Lower leg skin (tissue), 4 donors: ENCODE measurements at regions not wholly inside any gene's neighbourhood (a gene's known extent, or its start where the extent isn't known, plus 50 kb on each side); places are given as distances from the start of the nearest gene placed in this dataset.

Source experiments
- DNase-seq, 2 donors: peaks; one replicate each; pipeline ENCODE4 v3.0.0-alpha.2; 2019; ENCODE audit warnings: low spot score in 2 of 2
- H3K4me3 ChIP-seq: fragments of 200-600 bp; sonication (generic); 2 replicates; pipeline ENCODE4 v1.5.1; 2017; ENCODE audit warnings: mild to moderate bottlenecking, low read depth; ENCODE audit not compliant: poor library complexity, severe bottlenecking
- POLR2A ChIP-seq, 2 donors: fragments of 450-650 bp; IDR thresholded peaks; one replicate each; pipeline ENCODE4 v1.6.1; 2016 to 2017; ENCODE audit warnings: antibody characterized with exemption in 2 of 2, mild to moderate bottlenecking in 1 of 2, moderate library complexity in 1 of 2
- WGBS, 2 donors: methylation state at CpG; one replicate each; pipeline ENCODE4 v1.1.5; 2018; 5-methylcytosine and 5-hydroxymethylcytosine counted together
- intact Hi-C: fragments of 100-400 bp; cut with DNase I; formaldehyde crosslinking; loops from one replicate; pipeline ENCODE4 v1.15.0; 2023; ENCODE audit warnings: low total_unique reads
- TF ChIP-seq, protein P1 (sequence below), 3 donors: fragments of 450-650 bp; IDR thresholded peaks; one replicate each; pipeline ENCODE4 v1.5.1; 2016; ENCODE audit warnings: antibody characterized with exemption in 3 of 3, mild to moderate bottlenecking in 3 of 3, moderate library complexity in 2 of 3

DNA sequence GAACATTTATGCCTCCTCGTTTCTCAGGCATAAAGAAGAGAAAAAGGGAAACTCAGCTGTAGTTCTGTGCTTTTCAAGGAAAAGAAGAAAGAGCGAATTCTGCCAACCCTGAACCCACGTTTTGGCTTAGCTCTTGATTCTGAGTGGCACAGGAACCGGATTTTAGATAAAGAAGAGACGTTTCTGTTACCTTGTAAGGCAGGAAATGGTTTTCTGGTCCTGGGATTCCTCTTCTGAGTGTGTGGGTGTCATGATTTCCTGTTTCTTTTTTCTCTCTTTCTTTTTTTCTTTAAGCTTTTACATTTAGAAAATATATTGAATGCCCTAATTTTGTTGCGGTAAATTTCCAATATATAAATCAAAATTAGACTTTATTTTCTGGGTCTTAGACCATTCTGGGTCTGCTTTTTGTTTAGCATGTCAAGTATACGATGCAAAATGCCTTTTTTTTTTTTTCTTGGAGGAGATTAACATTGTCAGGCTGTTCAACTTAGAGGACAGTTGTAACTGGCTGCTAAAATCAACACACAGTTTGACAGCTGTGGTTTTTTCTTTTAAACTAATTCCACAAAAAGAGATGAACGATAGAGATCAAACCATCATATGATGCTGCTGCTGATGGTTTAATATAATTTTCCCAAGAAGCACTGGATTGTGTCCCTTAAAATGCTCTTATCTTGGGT lies 190.8 kb downstream of the GATA3 start:
- 53% methylated on average over 8 of the region's 8 CpGs for WGBS, 2 donors
- DNase-seq: no peak

DNA sequence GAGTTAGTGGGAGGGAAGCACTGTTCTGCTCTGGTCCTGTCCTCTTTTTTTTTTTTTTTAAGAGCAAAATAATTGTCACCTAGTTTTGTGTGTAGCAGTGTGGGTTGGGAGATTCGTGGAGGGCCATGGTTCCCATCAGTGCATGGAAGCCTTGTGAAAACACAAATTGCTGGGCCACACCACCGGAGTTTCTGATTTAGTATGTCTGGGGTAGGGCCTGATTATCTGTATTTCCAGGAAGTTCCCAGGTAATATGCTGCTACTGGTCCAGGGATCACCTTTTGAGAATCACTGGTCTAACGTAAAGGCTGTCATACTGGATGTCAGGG lies 191.3 kb downstream of the GATA3 start:
- TF ChIP-seq, protein P1, sequence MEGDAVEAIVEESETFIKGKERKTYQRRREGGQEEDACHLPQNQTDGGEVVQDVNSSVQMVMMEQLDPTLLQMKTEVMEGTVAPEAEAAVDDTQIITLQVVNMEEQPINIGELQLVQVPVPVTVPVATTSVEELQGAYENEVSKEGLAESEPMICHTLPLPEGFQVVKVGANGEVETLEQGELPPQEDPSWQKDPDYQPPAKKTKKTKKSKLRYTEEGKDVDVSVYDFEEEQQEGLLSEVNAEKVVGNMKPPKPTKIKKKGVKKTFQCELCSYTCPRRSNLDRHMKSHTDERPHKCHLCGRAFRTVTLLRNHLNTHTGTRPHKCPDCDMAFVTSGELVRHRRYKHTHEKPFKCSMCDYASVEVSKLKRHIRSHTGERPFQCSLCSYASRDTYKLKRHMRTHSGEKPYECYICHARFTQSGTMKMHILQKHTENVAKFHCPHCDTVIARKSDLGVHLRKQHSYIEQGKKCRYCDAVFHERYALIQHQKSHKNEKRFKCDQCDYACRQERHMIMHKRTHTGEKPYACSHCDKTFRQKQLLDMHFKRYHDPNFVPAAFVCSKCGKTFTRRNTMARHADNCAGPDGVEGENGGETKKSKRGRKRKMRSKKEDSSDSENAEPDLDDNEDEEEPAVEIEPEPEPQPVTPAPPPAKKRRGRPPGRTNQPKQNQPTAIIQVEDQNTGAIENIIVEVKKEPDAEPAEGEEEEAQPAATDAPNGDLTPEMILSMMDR (IDR thresholded peaks at IDR 0.05): no peak
- no peak for TF ChIP-seq POLR2A (IDR thresholded peaks at IDR 0.05)
- intact Hi-C loops: no loop called here
- H3K4me3 ChIP-seq: no peak overlapping the region
- DNase-seq: no peak
- 87 to 93% methylated on average over 3 of the region's 3 CpGs for WGBS, 2 donors

More for the DNA sequence above, 190.8 kb downstream of the GATA3 start:
- TF ChIP-seq, protein P1 (IDR thresholded peaks at IDR 0.05): no peak
- TF ChIP-seq POLR2A (IDR thresholded peaks at IDR 0.05): no peak
- H3K4me3 ChIP-seq: no peak overlapping the region
- intact Hi-C loops: no loop called here

DNA sequence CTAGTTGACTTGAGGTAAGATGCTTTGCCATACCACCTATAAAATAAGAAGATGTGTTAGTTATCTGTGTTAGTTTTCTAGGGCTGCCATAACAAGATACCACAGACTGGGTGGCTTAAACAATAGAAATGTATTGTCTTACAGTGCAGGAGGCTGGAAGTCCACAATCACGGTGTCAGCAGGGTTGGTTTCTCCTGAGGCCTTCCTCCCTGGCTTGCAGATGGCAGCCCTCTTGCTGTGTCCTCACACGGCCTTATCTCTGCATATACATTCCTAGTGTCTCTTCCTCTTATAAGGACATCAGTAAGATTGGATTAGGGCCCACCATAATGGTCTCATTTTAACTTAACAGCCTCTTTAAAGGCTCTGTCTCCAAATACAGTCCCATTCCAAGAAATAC lies 192.1 kb downstream of the GATA3 start:
- no peak for DNase-seq

DNA sequence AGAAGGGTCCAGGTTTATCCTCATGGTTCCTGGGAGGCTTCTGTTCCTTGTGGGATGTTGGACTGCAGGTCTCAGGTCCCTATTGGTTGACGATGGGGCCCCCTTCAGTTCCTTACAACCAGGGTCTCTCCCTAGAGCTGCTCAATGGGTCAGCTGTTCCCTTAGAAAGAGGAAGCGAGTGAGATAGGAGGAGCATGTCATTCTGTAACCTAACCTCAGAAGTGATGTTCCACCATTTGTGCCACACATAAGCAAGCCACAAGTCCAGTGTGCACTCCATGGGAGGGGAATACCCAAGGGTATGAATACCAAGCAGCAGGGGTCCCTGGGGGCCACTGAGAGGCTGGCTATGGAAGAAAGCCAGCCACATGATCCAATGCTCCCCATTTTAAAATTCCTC lies 192.7 kb downstream of the GATA3 start:
- no peak for DNase-seq
- intact Hi-C loops: no loop called here
- TF ChIP-seq, protein P1 (IDR thresholded peaks at IDR 0.05): no peak
- TF ChIP-seq POLR2A (IDR thresholded peaks at IDR 0.05): no peak
- no peak overlapping the region for H3K4me3 ChIP-seq
- whole genome bisulfite sequencing, 2 donors: 95 to 100% methylated on average over 2 of the region's 2 CpGs

More for the DNA sequence above, 192.1 kb downstream of the GATA3 start:
- intact Hi-C loops: no loop called here
- 83 to 95% methylated on average over 2 of the region's 2 CpGs for WGBS, 2 donors
- no peak for TF ChIP-seq POLR2A (IDR thresholded peaks at IDR 0.05)
- TF ChIP-seq, protein P1 (IDR thresholded peaks at IDR 0.05): no peak
- no peak overlapping the region for H3K4me3 ChIP-seq

DNA sequence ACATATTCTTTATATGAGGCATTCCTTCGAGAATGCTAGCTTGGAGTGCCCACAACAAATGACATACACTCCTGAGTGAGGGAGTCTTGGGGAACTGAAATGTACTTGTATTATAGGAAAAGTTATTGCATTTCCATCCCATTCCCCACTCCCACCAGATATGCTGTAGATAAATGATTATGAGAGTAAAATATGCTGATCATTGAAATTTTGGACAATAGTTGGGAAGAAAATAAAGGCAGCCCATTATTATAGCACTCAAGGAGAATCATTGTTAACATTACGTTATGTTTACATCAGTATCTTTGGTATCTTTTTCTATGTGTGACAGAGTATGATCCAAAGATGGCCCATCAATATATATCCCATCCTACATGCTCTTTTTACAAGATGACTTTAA lies 194.4 kb downstream of the GATA3 start:
- H3K4me3 ChIP-seq: no peak overlapping the region
- TF ChIP-seq POLR2A (IDR thresholded peaks at IDR 0.05): no peak
- TF ChIP-seq, protein P1 (IDR thresholded peaks at IDR 0.05): no peak
- 75 to 84% methylated on average over 2 of the region's 2 CpGs for WGBS, 2 donors
- DNase-seq: no peak
- intact Hi-C loops: no loop called here

DNA sequence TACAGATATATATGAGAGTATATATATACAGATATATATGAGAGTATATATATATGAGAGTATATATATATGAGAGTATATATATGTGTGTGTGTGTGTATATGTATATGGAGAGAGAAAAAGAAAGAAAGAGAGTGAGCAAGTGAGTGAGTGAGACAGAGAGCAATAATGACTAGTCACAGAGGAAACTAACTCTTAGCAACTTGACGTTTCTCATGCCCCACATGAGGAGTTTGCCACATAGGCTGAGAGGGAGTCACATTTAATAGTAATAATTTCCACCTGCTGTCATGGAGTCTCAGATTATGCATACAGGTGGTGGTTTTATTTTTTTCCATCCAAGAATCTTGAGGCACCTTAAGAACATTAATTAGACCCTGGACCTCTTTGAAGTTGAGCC lies 199.9 kb downstream of the GATA3 start:
- DNase-seq: no peak
- TF ChIP-seq POLR2A (IDR thresholded peaks at IDR 0.05): no peak
- TF ChIP-seq, protein P1 (IDR thresholded peaks at IDR 0.05): no peak
- intact Hi-C loops: no loop called here
- no peak overlapping the region for H3K4me3 ChIP-seq
- 63% methylated on average over 1 of the region's 1 CpG for WGBS, 2 donors
